RWPE2 (cell line): ENCODE measurements at regions not wholly inside any gene's neighbourhood (a gene's known extent, or its start where the extent isn't known, plus 50 kb on each side); places are given as distances from the start of the nearest gene placed in this dataset.

Experiments used
- ATAC-seq: fragments of 200-7000 bp; cut with Tn5 transposase; 3 replicates; pipeline ENCODE4 v1.9.1; 2021; ENCODE audit warnings: low read depth
- DNase-seq: peaks from one replicate; pipeline ENCODE4 v3.0.0-alpha.2; 2020; ENCODE audit warnings: low spot score
- H3K27ac ChIP-seq: fragments of 450-650 bp; 2 replicates; pipeline ENCODE4 v1.5.1; 2017; ENCODE audit warnings: mild to moderate bottlenecking; ENCODE audit not compliant: poor library complexity, severe bottlenecking
- H3K27me3 ChIP-seq: fragments of 250-450 bp; sonication (Bioruptor Pico); 2 replicates; pipeline ENCODE4 v1.5.1; 2021; ENCODE audit warnings: mild to moderate bottlenecking, moderate library complexity; ENCODE audit not compliant: insufficient read depth, poor library complexity, severe bottlenecking
- H3K36me3 ChIP-seq: fragments of 250-450 bp; sonication (Bioruptor Pico); 2 replicates; pipeline ENCODE4 v1.5.1; 2020; ENCODE audit warnings: low read depth, mild to moderate bottlenecking, moderate library complexity
- H3K4me1 ChIP-seq: fragments of 250-450 bp; sonication (Bioruptor Pico); 2 replicates; pipeline ENCODE4 v1.5.1; 2021; ENCODE audit warnings: mild to moderate bottlenecking, moderate library complexity; ENCODE audit not compliant: insufficient read depth, poor library complexity, severe bottlenecking
- H3K4me3 ChIP-seq: fragments of 250-450 bp; sonication (Bioruptor Pico); 2 replicates; pipeline ENCODE4 v1.5.1; 2021; ENCODE audit warnings: mild to moderate bottlenecking, moderate library complexity; ENCODE audit not compliant: severe bottlenecking
- H3K9me3 ChIP-seq: fragments of 250-450 bp; sonication (Bioruptor Pico); 2 replicates; pipeline ENCODE4 v1.5.1; 2021; ENCODE audit warnings: mild to moderate bottlenecking, moderate library complexity; ENCODE audit not compliant: severe bottlenecking
- CTCF ChIP-seq: fragments of 450-650 bp; IDR thresholded peaks from one replicate; pipeline ENCODE4 v1.5.1; 2017; ENCODE audit warnings: mild to moderate bottlenecking, moderate library complexity; ENCODE audit not compliant: poor library complexity, severe bottlenecking

GRCh38 chr11:32168924-32169323 is 78.0 kb downstream of the RCN1 start:
- Histone ChIP-seq H3K4me1 (no peaks in the 10 kb centered on the region), H3K4me3 (no peak overlapping the region), H3K36me3 (no peaks in the 10 kb centered on the region), H3K27me3 (peaks cover 22% of the 10 kb centered on the region), H3K27ac (no peak overlapping the region), H3K9me3 (no peaks in the 10 kb centered on the region)
- no peak for ATAC-seq
- no peak for TF ChIP-seq CTCF
- DNase-seq = no peak

- Histone ChIP-seq H3K4me3 (no peak overlapping the region), H3K27me3 (peaks cover 17% of the 10 kb centered on the region), H3K27ac (no peak overlapping the region), H3K4me1 (no peaks in the 10 kb centered on the region), H3K36me3 (no peaks in the 10 kb centered on the region), H3K9me3 (no peaks in the 10 kb centered on the region)
- no peak for DNase-seq
- ATAC-seq = no peak
- TF ChIP-seq CTCF = no peak
These were observed 80.6 kb downstream of the RCN1 start for GRCh38 chr11:32171445-32171844.

GRCh38 chr11:32172041-32172847 is 81.4 kb downstream of the RCN1 start:
- Histone ChIP-seq H3K36me3 (no peaks in the 10 kb centered on the region), H3K27me3 (peaks cover 15% of the 10 kb centered on the region), H3K27ac (no peak overlapping the region), H3K9me3 (no peaks in the 10 kb centered on the region), H3K4me1 (no peaks in the 10 kb centered on the region), H3K4me3 (no peak overlapping the region)
- no peak for DNase-seq
- no peak for ATAC-seq
- TF ChIP-seq CTCF = no peak

- DNase-seq (no peak), ATAC-seq (peak; percentile 81)
- Histone ChIP-seq H3K9me3 (no peaks in the 10 kb centered on the region), H3K4me3 (no peak overlapping the region), H3K4me1 (no peaks in the 10 kb centered on the region), H3K27me3 (peaks cover 15% of the 10 kb centered on the region), H3K36me3 (no peaks in the 10 kb centered on the region), H3K27ac (no peak overlapping the region)
- TF ChIP-seq CTCF = peak; percentile 75
These were observed 82.3 kb downstream of the RCN1 start for GRCh38 chr11:32172848-32173834.
